ENCODE measurements at regions not wholly inside any gene's neighbourhood (a gene's known extent, or its start where the extent isn't known, plus 50 kb on each side); places are given as distances from the start of the nearest gene placed in this dataset.

GRCh38 chr5:15420201-15420600 lies 79.8 kb upstream of the FBXL7 start:
- TF ChIP-seq EZH2 (IDR thresholded peaks at IDR 0.05; ENCODE audit: low read length, missing control alignments), result no peak
- no peak for TF ChIP-seq CTCF (conservative IDR thresholded peaks at IDR 0.05 in 1 of 2, IDR thresholded peaks at IDR 0.05 in 1 of 2; ENCODE audit: low read depth in 1 of 2, low read length in 2 of 2)
- no peaks in the 10 kb centered on the region for H4K20me1 ChIP-seq (ENCODE audit: control insufficient read depth, extremely low read depth, insufficient read depth, low read length)
- no peak overlapping the region for H2AFZ ChIP-seq (ENCODE audit: low read length)
- no peaks in the 10 kb centered on the region for H3K79me2 ChIP-seq (ENCODE audit: control insufficient read depth, insufficient read depth, low read length)
- H3K27me3 ChIP-seq (ENCODE audit: control insufficient read depth, insufficient read depth, low read length), result no peaks in the 10 kb centered on the region
- H3K4me2 ChIP-seq (ENCODE audit: extremely low read depth, insufficient read depth, low read length), result no peak overlapping the region
- DNase-seq (ENCODE audit: low read depth in 2 of 2), result no peak
- H3K9ac ChIP-seq (ENCODE audit: insufficient read depth, low read length), result no peak overlapping the region
- H3K27ac ChIP-seq (ENCODE audit: insufficient read depth, low read length), result no peak overlapping the region
- no peaks in the 10 kb centered on the region for H3K4me1 ChIP-seq (ENCODE audit: control insufficient read depth, extremely low read depth, insufficient read depth, low read length)
- no peaks in the 10 kb centered on the region for H3K36me3 ChIP-seq (ENCODE audit: control insufficient read depth, insufficient read depth, low read length)
- H3K9me3 ChIP-seq (ENCODE audit: control insufficient read depth, insufficient read depth, low read depth, low read length), result no peaks in the 10 kb centered on the region
- H3K4me3 ChIP-seq (replicated peaks in 1 of 4; ENCODE audit: control extremely low read depth in 1 of 4, insufficient read depth in 1 of 4, low read depth in 3 of 4, low read length in 4 of 4), result no peak overlapping the region

- DNase-seq (ENCODE audit: low read depth in 2 of 2), result no peak
- H3K4me1 ChIP-seq (ENCODE audit: control insufficient read depth, extremely low read depth, insufficient read depth, low read length), result no peaks in the 10 kb centered on the region
- no peaks in the 10 kb centered on the region for H3K36me3 ChIP-seq (ENCODE audit: control insufficient read depth, insufficient read depth, low read length)
- H3K4me3 ChIP-seq (replicated peaks in 1 of 4; ENCODE audit: control extremely low read depth in 1 of 4, insufficient read depth in 1 of 4, low read depth in 3 of 4, low read length in 4 of 4), result no peak overlapping the region
- no peaks in the 10 kb centered on the region for H3K27me3 ChIP-seq (ENCODE audit: control insufficient read depth, insufficient read depth, low read length)
- no peaks in the 10 kb centered on the region for H3K79me2 ChIP-seq (ENCODE audit: control insufficient read depth, insufficient read depth, low read length)
- no peaks in the 10 kb centered on the region for H3K9me3 ChIP-seq (ENCODE audit: control insufficient read depth, insufficient read depth, low read depth, low read length)
- TF ChIP-seq CTCF (conservative IDR thresholded peaks at IDR 0.05 in 1 of 2, IDR thresholded peaks at IDR 0.05 in 1 of 2; ENCODE audit: low read depth in 1 of 2, low read length in 2 of 2) (no peak), EZH2 (IDR thresholded peaks at IDR 0.05; ENCODE audit: low read length, missing control alignments) (no peak)
- H3K4me2 ChIP-seq (ENCODE audit: extremely low read depth, insufficient read depth, low read length), result no peak overlapping the region
- no peaks in the 10 kb centered on the region for H4K20me1 ChIP-seq (ENCODE audit: control insufficient read depth, extremely low read depth, insufficient read depth, low read length)
- H2AFZ ChIP-seq (ENCODE audit: low read length), result no peak overlapping the region
- H3K9ac ChIP-seq (ENCODE audit: insufficient read depth, low read length), result no peak overlapping the region
- H3K27ac ChIP-seq (ENCODE audit: insufficient read depth, low read length), result no peak overlapping the region
Observed at GRCh38 chr5:15417156-15417555, 82.8 kb upstream of the FBXL7 start.

GRCh38 chr5:15406478-15406877 lies 93.5 kb upstream of the FBXL7 start:
- H4K20me1 ChIP-seq (ENCODE audit: control insufficient read depth, extremely low read depth, insufficient read depth, low read length), result no peaks in the 10 kb centered on the region
- TF ChIP-seq CTCF (conservative IDR thresholded peaks at IDR 0.05 in 1 of 2, IDR thresholded peaks at IDR 0.05 in 1 of 2; ENCODE audit: low read depth in 1 of 2, low read length in 2 of 2), result no peak
- no peak overlapping the region for H3K4me3 ChIP-seq (replicated peaks in 1 of 4; ENCODE audit: control extremely low read depth in 1 of 4, insufficient read depth in 1 of 4, low read depth in 3 of 4, low read length in 4 of 4)
- H3K9me3 ChIP-seq (ENCODE audit: control insufficient read depth, insufficient read depth, low read depth, low read length), result no peaks in the 10 kb centered on the region
- H3K27me3 ChIP-seq (ENCODE audit: control insufficient read depth, insufficient read depth, low read length), result no peaks in the 10 kb centered on the region
- no peaks in the 10 kb centered on the region for H3K36me3 ChIP-seq (ENCODE audit: control insufficient read depth, insufficient read depth, low read length)
- H3K79me2 ChIP-seq (ENCODE audit: control insufficient read depth, insufficient read depth, low read length), result no peaks in the 10 kb centered on the region
- no peak overlapping the region for H3K9ac ChIP-seq (ENCODE audit: insufficient read depth, low read length)
- no peak overlapping the region for H3K27ac ChIP-seq (ENCODE audit: insufficient read depth, low read length)
- H3K4me1 ChIP-seq (ENCODE audit: control insufficient read depth, extremely low read depth, insufficient read depth, low read length), result no peaks in the 10 kb centered on the region
- DNase-seq (ENCODE audit: low read depth in 2 of 2), result no peak
- no peak overlapping the region for H3K4me2 ChIP-seq (ENCODE audit: extremely low read depth, insufficient read depth, low read length)
- no peak overlapping the region for H2AFZ ChIP-seq (ENCODE audit: low read length)
